GM21619 (cell line): ENCODE measurements at regions not wholly inside any gene's neighbourhood (a gene's known extent, or its start where the extent isn't known, plus 50 kb on each side); places are given as distances from the start of the nearest gene placed in this dataset.

Experiments
- ATAC-seq: cut with Tn5 transposase; IDR thresholded peaks from one replicate; pipeline ENCODE4 v1.9.1; 2021; ENCODE audit not compliant: unreplicated experiment

DNA sequence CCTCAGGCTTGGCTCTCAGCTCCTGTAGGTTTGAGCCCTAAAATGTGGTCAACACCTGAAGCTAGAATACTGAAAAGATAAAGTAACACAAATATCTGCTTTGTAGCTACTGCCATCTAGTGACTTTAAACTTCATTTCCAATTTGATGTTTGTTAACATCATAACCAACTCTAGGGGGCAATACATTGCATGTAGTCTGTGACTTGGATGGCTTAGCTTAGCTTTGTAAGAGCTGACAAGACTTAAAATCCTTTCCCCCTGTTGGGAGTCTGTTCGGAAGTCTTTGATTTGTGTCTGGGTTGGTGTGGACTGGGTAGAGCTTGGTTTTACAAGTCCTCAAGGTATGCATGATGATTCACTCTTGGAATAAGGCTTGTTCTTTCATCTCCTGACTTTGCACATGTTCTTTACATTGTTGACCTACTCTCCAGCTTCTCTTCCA, 51.7 kb downstream of the SCN11A start:
- ATAC-seq, result peak; percentile 89

DNA sequence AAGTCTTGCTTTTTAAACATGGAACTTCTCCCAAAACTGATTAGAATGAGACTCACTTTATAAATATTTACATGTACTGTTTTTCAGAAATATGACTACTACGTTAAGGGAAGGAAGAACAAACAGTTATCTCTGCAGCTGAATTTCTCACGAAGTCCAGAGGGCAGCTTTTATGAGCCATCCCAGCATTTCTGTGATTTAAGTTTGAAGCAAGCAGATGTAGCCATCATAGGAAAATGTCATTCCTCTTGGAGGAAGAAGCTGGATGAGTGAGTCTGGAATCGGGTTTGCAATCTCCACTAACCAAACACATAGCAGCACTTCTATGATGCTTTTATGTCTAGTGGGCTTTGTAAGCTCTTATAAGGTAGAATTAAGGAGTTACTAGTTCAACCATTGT, 53.7 kb downstream of the SCN11A start:
- ATAC-seq, result no peak

DNA sequence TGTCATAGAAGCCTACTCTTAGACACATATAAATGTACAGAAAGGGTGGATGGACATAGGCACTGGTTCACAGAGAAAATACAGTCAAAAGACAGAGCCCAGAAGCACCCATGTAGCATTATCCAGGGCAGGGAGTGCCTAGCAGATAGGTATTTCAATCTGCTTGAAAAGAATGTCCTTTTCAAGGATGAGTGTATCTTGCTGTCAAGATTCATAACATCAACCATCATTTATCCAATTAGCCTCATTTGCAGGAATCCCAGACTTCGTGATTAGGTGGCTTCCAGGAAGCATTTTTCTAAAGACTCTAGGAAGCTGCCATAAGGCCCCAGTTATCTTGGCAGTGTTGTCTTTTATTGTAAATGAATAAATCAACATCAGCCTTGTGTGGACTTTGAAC, 55.6 kb downstream of the SCN11A start:
- ATAC-seq, result no peak

DNA sequence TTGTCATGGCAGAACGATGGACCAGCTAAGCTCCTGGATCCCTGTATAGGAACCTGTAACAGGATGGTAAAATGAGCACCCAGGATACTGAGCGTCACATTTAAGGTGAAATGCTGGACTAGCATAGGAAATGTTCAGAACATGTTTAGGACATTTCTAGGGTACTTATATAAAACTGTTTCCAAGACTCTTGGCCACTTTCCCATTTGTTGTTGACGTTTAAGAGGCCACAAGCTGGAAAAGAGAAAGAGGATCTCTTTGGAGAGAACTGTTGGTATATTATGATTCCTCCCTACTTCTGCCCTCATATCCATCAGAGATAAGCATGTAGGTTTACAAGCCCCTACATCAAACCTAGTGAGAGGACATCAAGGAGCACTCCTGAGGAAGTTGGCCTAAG, 57.5 kb downstream of the SCN11A start:
- no peak for ATAC-seq

DNA sequence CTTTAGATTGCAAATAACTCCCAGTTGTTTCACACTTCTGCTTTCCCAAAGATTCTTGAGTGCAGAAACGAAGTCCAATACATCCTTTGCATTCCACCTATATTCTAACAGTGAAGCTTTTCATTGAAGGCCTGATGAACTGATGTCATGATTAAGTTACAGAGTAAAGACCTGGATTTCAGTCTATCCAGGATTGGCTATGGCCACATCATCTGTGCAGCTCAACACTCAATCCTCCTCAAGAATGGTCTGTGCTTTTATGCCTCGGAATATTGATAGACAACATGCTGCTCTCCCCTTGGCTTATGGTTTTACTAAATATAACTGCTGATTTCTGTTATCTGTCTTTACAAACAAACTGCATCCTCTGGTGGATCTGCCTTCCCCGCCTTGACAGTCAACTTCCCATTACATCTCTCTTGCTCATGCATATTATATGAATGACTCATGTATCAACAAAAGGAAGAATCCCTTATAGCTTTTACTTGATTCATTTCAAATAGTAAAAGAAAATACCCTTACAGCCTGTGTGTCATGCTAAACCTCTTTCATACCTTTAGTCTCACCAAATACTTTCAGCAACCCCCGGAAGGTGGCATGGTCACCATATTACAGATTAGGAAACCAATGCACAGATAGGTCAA, 59.5 kb downstream of the SCN11A start:
- no peak for ATAC-seq

DNA sequence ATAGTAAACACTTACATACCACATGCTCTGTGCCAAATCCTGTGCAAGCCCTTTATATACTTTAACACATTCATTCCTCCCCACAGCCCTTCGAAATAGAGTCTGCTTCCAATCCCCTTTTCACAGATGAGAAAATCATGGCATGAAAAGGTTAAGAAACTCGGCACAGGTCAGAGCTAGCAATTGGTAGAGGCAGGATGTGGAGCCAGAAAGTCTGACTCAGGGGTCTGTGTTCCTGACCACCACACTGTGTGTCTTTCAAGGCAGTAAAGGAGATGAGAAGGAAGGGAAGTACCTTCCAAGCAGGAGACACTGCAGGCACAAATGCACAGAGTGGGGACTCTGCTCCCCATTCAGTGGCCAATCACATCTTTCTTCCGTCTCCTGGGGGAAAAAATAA, 61.1 kb downstream of the SCN11A start:
- no peak for ATAC-seq

DNA sequence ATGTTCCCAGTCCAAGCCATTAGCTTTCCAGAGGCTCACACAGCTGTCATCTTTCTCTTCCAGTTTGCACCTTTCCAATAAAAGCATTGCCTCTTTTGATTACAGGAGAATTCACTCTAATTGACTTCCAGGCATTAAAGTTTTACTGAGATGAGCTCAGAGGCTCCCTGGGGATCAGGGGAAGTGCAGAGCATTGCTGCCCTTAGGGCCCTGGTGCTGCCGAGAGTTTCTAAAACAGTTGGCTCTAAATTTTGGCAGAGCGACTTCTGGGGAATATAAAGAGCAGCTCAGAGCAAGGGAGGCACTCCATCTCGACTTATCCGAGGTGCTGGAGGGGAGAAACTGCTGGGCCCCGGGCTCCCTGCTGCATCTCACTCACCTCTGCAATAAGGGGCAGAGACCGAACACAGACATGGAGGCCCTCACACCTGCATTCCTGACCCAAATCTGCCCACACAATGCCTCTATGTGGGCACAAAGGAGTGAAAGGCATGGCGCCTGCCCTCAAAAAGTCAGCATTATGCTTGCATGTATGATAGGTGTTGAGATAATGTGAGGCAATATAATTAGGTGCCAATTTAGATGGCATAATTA, 61.7 kb downstream of the SCN11A start:
- no peak for ATAC-seq

DNA sequence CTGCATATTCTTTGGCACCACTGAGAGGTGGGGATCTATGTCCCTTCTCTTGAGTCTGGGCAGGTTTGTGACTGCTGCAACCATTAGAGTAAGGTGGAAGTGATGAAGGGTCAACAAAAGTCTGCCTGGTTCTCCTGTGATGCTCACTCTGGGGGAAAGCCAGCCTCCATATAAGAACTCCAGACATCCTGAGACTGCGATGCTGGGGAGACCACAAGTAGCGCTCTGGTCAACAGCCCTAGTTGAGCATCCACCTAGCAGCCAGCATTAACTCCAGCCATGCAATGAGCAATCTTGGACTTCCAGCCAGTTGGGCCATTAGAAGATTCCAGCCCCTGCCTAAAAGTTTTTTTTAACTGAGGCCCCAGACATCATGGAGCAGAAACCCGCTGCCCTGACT, 62.8 kb downstream of the SCN11A start:
- ATAC-seq, result no peak

DNA sequence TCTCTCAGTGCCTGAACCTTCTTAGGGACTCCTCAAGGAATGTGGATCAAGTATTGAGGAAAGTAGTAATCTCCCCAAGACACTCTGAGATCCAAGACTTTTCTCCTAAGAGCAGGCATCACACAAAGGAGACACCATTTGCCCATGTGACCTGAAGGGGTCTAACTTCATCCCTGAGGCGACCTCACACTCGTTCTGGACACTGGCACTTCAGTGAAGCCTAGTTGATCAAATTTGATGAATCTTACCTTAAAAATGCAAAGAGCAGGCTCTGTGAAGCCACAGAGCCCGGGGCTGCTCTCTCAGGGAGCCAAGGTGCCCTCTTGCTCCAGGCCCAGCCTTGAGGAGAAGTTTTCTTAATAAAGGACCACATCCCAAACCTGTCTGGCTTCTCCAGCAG, 64.3 kb downstream of the SCN11A start:
- ATAC-seq, result no peak

DNA sequence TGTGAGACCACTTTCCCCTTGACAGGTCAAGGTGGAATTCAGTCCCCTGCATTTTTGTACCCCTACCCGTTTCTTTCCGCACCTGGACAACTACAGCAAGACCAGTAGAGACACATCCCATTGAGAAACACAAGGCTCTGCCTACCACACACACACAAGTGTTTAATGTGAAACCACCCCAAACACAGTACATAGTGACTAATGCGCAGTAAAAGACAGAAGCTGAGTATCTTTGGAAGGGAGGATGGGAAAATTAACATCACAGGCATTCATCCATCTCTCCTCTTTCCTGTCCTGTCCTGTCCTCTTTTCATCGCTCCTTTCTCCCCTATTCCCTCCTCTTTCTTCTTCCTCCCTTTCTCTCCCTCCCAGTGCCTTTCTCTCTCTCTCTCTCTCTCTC, 64.8 kb downstream of the SCN11A start:
- no peak for ATAC-seq

DNA sequence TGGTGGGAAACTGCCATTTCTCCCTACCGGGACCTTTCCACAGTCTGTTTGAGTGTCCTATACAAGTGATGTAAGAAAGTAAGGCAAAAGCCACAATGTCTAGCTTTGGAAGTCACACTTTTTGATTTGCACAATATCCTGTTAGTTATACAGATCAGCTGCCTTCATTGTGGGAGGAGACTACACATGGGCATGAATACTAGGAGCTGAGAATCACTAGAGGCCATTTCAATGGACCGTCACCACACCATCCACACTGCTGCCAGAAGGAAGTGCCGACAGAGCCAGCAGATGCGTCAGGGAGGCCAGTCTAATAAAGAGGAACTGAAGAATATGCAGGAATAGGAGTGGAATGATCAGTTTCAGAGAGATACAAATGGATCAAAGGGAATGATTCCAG, 65.8 kb downstream of the SCN11A start:
- no peak for ATAC-seq

DNA sequence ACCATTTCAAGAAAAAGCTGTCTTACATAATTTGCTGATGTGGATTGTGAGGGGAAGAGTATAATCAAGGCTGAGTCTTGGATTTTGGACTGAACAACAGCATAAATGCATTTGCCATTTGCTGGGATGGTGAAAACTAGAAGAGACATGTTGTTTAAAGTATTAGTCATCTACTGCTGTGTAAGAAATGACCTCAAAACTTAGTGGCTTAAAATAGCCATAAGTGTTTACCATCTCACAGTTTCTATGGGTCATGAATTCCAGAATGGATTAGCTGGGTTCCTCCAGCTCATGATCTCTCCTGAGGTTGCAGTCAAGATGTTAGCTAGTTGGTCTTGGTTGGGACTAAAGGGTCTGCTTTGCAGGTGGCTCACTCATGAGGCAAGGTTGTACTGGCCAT, 66.2 kb downstream of the SCN11A start:
- no peak for ATAC-seq

DNA sequence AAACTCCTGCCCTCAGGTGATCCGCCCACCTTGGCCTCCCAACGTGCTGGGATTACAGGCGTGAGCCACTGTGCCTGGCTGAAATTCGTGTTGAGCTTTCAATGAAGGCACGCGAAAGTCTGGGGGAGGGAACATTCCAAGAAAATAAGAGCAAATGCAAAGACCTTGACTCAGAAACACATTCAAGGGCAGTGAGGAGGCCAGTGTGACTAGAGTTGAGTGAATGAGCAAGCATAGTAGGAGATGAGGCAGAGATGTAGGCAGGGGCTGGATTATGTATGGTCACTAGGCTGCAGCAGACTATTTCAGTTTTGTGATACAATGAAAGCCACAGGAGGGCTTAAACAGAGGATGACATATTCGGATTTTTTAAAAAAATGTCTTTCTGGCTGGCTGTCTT, 67.0 kb downstream of the SCN11A start:
- no peak for ATAC-seq

DNA sequence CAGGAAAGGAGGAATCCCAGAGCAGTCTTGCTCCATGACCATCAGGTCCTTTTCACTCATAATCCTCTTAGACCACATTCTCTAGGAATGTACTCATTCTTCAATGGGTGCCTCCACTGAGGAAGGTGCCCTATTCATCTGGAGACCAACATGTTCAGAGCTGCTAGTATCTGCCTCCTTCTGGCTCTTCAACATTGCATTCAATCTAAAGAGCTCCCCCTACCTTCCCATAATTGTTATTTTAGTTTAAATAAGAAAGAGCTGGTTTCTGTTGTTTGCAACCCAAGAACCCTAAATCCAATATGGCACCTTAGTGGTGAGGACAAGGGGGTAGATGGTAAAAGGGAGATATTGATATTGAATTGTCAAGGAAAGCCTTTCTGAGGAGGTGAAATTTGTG, 67.6 kb downstream of the SCN11A start:
- no peak for ATAC-seq

DNA sequence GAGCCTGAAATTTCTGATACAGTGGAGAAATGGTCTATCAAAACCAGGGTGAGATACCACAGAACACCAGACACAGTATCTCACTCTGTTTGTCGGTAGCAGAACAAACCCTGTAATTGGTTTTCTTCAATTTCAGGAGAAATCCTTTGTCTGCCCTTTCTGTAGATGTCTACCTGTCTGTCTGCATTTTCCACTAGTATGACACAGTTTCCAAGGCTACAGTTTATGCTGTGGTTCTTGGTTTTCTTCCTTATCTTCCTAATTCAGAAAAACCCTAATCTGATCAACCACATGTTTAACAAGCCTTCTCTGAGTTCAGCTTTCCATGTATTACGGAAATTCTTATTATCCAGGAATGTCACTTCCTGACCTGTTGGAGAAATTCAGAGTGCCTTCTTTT, 70.8 kb downstream of the SCN11A start:
- no peak for ATAC-seq

DNA sequence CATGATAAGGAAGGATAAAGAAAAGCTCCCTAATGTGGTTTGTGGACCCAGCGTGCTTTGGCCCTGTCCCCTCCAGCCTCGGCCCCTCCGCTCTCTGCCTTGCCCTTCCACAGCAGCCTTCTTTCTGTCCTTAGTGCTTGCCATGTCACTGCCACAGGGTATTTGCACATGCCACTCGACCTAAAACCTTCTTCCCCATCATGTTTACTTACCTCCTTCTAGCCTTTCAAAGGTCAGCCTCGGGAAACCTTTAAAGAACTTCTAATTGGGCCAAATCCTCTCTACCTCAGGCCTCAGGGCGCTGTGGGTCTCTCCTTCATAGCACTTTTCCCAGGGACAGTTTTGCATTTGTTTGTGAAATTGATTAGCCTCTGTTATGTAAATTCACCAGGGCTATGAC, 73.0 kb downstream of the SCN11A start:
- ATAC-seq, result no peak

DNA sequence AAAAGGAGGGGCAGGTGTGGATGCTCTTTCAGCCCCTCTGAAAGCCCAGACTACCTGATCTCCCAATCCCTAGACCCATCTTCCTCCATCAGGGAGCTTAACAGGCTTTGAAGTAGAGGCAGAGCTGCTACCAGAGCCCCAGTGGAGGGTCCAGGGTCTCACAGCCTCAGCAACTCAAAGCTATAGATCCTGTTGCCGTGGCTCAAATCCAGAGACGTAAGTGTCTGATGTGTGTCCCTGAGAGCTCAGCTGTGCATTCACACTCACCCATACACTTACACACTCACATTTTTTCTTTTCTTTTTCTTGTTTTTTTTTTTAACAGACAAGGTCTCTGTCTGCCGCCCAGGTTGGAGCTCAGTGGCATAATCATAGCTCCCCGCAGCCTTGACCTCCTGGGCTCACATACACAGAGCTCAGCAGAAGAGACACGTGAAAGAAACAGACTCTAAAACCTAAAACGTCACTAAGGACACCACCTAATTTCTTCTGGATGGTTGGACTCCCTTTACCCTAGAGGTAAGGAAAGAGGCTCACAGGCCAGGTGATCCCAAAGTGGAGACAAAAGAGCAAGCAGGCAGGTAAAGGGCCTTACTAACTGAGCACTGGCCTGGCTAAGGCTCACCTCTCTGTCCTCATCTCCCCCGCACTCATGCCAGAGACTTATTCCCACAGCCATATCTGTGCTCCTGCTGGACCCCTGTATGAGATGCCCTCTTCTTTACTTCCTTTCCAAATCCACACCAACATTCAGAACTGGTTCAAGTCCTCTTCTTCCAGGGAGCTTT, 80.7 kb downstream of the SCN11A start:
- ATAC-seq, result no peak

DNA sequence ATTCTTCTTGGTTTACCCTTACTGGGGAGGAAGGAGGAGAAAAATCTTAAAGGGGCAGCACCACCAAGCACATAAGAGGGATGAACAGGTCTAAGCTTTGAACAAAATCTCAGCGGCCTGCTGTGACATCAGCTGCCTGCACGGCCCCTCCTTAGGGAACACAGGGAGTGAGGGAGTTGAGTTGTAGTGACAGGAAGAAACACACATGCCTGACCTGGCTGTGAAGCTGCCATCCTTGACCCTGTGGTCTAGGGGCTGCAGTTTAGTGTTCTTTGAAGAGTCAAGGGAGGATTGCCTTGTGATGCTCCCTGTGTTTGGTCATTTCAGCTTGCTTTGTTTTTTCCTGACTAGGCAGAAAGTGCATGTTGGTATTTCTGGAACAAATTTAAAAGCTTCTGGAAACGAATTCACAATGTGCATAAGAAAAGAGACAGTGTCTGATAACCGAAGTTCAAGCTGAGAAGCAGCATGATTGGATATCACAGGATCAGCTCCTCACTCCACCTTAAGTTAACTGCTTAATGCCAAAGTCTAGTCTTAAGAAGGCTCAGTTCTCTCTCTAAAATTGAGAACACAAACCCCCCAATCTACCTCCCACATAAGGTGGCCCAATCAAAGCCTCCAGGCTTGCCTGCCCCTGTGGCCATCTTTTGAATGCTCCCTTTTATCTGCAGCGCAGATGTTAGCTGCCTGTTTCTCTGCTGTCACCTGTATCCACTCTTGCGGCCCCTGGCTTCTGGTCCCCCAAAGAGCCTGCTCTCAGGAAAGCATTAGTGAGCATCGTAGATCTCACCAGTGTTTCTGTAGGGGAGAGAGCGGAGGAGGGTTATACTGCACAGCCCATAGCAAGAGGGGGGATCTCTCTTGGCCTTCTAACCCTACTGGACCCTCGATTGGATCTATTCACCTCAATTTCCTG, 82.2 kb downstream of the SCN11A start:
- no peak for ATAC-seq

DNA sequence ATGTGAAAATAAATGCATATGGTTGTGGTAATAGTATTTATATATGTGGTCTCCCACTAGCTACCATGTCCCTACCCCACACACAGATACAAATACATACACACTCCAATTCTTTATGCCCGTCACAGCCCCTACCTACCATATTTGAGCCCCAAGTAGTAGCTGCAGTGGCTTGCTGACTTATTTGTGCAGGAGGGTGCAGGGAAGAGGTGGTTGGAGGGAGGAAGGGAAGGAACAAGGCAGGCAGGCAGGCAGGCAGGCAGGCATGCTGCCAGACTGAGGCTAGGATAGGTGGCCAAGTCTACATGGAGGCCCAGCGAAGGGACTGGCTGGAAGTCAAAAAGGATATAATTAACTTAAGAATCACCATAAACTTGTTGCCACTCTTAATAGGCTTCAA, 82.9 kb downstream of the SCN11A start:
- ATAC-seq, result no peak

DNA sequence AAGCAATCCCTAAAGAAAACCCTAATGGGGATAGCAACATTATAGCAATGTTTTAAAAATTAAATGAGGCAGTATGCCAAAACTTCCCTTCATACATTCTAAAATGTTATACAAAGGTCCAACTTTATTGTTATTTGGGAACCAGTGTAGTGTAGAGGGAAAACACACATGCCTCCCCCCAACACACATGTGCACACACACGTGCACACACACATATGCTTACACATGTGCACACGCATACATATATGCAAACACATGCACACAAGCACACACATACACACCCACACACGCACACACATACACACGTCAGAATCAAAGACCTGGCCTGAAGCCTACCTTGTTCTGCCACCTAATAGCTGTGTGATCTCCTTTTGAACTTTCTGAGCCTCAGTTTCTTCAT, 83.3 kb downstream of the SCN11A start:
- no peak for ATAC-seq

DNA sequence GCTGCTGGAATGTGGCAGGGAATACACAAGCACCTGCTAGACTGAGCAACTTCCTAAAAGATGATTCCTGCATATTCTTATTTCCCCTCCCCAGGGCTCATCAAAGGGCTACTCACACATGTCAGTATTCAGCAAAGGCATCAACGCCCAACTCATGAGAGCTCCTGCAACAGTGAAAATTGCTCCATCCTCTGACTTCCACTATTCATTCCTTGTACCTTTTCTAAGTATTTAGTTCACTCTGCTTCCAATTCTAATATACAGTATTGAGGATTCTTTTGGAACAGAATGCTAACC, 84.1 kb downstream of the SCN11A start:
- no peak for ATAC-seq
